Brain microvascular endothelial cell (primary cell): ENCODE measurements at regions not wholly inside any gene's neighbourhood (a gene's known extent, or its start where the extent isn't known, plus 50 kb on each side); places are given as distances from the start of the nearest gene placed in this dataset.
A peak's percentile ranks its signal among the peaks of the same experiment; 100 is the strongest.
"Not testable (repeated sequence)": the region's sequence is repeated elsewhere in the genome, so short reads cannot be mapped to it uniquely, and the experiment has no call there.

ENCODE experiments used
- DNase-seq: peaks from one replicate; pipeline ENCODE4 v3.0.0-alpha.2; 2020
- H3K27ac ChIP-seq: fragments of 250-450 bp; sonication (Bioruptor Pico); 2 replicates; pipeline ENCODE4 v1.5.1; 2020; ENCODE audit warnings: mild to moderate bottlenecking, moderate library complexity
- H3K27me3 ChIP-seq: fragments of 250-450 bp; sonication (Bioruptor Pico); replicated peaks from 2 replicates; pipeline ENCODE4 v1.5.1; 2020; ENCODE audit warnings: mild to moderate bottlenecking
- H3K36me3 ChIP-seq: fragments of 250-450 bp; sonication (Bioruptor Pico); replicated peaks from 2 replicates; pipeline ENCODE4 v1.5.1; 2020; ENCODE audit warnings: mild to moderate bottlenecking
- H3K4me3 ChIP-seq: 2 replicates; pipeline ENCODE4 v1.5.1; 2011; ENCODE audit warnings: low read depth, mild to moderate bottlenecking, control low read depth, low read length, moderate library complexity
- in situ Hi-C: cut with HindIII; loops from 2 replicates; pipeline ENCODE4 v1.10.0; 2017; ENCODE audit warnings: low sequenced_read_pairs, low pct_ligation_motif_present
- TF ChIP-seq, protein P1 (sequence below): IDR thresholded peaks from 2 replicates; pipeline ENCODE4 v1.5.1; 2011; ENCODE audit warnings: low read depth, mild to moderate bottlenecking, moderate library complexity, low read length, control low read depth, inconsistent platforms; ENCODE audit errors: missing control alignments

DNA sequence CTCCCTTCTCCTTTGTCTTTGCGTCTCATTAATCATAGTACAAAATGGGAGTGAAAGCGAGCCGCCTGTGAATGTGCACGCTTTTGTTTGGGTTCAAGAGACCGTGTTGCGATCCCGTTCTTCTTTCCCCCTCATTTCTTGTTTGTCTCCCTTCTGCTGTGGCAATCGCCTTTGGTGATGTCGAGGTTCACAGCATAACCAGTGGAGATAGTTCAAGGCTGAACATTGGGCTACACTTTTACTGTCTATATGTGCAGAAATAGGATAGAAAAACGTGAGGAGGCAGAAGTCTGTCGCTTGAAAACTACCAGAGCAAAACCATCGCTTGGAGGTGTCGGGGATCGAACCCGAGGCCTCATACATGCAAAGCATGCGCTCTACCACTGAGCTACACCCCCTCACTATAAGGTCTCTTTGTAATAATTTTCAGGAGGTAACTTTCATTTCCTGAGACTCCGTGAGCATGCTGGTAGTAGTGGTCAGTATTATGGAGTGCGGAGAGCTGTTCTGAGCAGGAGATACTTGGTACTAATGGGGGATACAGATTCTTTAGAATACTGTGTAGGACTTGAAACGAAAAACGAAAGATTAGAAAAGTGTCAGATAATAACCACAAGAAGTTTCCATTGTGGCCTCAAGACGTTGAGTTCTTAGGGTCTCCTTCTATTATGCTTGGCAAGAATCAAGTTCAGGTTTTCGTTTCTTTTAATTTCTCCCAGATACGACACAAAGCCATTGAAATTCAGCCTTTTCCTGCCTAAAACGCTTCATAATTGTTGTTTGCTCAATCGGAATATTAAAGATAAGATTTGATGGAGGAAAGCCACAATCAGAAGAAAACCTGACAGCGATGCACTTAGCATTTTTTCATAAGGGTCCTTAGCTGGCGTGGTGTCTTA, 106.6 kb downstream of the TRIM27 start:
- TF ChIP-seq, protein P1, sequence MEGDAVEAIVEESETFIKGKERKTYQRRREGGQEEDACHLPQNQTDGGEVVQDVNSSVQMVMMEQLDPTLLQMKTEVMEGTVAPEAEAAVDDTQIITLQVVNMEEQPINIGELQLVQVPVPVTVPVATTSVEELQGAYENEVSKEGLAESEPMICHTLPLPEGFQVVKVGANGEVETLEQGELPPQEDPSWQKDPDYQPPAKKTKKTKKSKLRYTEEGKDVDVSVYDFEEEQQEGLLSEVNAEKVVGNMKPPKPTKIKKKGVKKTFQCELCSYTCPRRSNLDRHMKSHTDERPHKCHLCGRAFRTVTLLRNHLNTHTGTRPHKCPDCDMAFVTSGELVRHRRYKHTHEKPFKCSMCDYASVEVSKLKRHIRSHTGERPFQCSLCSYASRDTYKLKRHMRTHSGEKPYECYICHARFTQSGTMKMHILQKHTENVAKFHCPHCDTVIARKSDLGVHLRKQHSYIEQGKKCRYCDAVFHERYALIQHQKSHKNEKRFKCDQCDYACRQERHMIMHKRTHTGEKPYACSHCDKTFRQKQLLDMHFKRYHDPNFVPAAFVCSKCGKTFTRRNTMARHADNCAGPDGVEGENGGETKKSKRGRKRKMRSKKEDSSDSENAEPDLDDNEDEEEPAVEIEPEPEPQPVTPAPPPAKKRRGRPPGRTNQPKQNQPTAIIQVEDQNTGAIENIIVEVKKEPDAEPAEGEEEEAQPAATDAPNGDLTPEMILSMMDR: no peak
- no peak overlapping the region for H3K27ac ChIP-seq
- peak overlapping the region; percentile 22 for H3K4me3 ChIP-seq
- peaks cover 17% of the 10 kb centered on the region for H3K27me3 ChIP-seq
- H3K36me3 ChIP-seq: no peaks in the 10 kb centered on the region
- peak; percentile 90 for DNase-seq
- in situ Hi-C loops: no loop called here

DNA sequence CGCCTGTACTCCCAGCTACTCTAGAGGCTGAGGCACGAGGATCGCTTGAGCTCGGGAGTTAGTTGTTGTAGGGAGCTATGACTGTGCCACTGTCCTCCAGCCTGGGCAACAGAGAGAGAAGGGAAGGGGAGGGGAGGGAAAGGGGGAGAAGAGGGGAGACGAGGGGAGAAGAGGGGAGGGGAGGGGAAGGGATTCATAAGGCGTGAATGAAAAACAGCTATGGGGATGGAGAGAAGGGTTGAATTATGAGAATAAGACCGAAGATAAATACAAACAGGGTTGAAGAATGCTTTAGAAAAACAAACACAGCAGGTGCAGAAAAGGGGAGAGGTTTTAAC, 106.0 kb downstream of the TRIM27 start:
- DNase-seq: no peak
- H3K27ac ChIP-seq: no peak overlapping the region
- H3K36me3 ChIP-seq: no peaks in the 10 kb centered on the region
- in situ Hi-C loops: no loop called here
- TF ChIP-seq, protein P1: no peak
- H3K27me3 ChIP-seq: peaks cover 17% of the 10 kb centered on the region
- peak overlapping the region; percentile 22 for H3K4me3 ChIP-seq

DNA sequence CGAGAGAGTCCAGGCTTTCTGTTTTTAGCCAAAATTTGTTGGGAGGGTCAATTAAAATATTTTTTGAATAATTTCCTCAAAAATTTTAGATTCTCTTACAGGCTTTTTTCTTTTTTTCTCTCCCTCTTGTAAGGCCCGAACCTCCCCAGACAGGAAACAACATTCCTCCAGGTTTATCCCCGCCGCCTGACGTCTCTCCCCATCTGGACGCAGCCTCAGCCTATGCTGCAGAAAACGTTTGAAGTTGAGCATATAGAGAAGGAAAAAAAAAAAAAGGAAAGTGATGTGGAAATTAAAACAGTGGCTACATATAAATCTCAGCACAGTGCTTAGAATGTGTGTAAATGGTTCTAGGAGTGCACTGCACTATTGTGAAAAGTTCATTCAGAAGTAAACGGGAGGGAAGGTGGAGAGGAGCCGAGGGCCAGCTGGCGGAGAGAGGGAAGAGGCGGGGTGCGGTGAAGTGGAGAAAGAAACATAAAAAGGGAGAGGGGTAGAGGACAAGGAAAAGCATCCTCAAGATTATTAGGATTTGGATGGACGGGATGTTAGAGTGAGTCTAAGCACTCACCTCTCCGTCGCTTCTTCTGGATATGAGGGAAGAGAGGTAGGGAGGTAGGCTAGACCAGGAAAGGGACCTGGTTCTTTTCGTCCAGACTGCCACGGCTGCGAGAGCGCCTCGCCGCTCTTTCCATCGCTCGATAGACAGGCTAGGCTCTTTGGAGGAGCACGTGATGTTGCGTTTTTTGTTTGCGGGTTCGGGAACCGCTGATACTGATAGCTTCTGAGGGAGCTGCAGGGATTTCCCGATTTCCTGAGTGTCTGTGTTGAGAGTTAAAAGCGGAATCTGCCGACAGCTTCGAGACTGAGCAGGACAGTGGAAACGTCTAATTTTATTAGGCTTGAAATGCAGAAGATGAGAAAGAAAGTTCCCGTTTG, 98.7 kb downstream of the TRIM27 start:
- TF ChIP-seq, protein P1: no peak
- in situ Hi-C loops: no loop called here
- Histone ChIP-seq H3K4me3 (peak overlapping the region; percentile 27), H3K36me3 (no peaks in the 10 kb centered on the region), H3K27me3 (peaks cover 25% of the 10 kb centered on the region), H3K27ac (no peak overlapping the region)
- DNase-seq: no peak

DNA sequence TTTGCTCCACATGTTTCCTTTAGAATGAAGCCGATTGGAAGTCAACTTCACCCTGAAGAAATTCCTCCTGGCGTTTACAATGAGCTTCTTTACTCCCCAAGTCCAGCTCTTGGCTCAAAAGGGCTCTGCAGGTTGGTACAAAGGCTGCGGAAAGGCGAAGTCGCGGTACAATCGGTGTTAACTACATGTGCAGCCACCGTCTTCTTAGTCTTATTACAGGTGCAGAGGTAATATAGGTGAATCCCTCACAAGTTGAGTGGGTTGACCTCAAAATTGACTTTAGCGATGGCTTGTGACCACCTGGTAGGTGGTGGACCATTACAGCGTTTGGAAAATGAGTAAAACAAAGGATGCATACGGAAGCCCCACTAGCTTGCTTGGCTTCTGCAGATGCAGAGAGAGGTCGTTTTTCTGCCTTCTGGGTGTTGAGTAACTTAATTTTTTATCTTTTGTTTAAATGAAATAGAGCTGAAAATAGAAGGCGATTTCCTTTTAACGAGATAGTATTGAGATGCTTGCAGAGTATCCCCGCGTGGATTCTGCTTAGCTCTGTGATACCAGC, 98.0 kb downstream of the TRIM27 start:
- H3K27me3 ChIP-seq: peaks cover 25% of the 10 kb centered on the region
- no peak for DNase-seq
- H3K36me3 ChIP-seq: no peaks in the 10 kb centered on the region
- TF ChIP-seq, protein P1: no peak
- H3K4me3 ChIP-seq: no peak overlapping the region
- in situ Hi-C loops: no loop called here
- H3K27ac ChIP-seq: no peak overlapping the region

DNA sequence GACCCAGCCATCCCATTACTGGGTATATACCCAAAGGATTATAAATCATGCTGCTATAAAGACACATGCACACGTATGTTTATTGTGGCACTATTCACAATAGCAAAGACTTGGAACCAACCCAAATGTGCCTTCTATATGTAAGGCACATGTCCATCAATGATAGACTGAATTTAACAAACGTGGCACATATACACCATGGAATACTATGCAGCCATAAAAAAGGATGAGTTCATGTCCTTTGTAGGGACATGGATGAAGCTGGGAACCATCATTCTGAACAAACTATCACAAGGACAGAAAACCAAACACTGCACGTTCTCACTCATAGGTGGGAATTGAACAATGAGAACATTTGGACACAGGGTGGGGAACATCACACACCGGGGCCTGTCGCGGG, 92.1 kb downstream of the TRIM27 start:
- H3K27me3 ChIP-seq, H3K36me3 ChIP-seq, H3K4me3 ChIP-seq, DNase-seq, H3K27ac ChIP-seq, in situ Hi-C loops: not testable (repeated sequence)

DNA sequence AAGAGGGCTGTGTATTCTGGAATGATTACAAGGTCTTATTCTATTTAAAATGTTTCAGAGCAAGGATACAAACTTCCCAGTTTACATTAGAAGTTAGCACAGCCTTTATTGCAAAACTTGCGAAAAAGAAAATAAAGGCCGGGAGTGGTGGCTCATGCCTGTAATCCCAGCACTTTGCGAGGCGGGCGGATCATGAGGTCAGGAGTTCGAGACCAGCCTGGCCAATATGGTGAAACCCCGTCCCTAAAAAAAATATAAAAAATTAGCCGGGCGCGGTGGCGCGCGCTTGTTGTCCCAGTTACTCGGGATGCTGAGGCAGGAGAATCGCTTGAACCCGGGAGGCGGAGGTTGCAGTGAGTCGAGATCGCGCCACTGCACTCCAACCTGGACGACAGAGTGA, 87.1 kb downstream of the TRIM27 start:
- H3K4me3 ChIP-seq, DNase-seq, H3K36me3 ChIP-seq, in situ Hi-C loops, H3K27me3 ChIP-seq, H3K27ac ChIP-seq: not testable (repeated sequence)
